H1 (cell line): ENCODE measurements at regions not wholly inside any gene's neighbourhood (a gene's known extent, or its start where the extent isn't known, plus 50 kb on each side); places are given as distances from the start of the nearest gene placed in this dataset.

Experiments used
- CTCF ChIA-PET: fragments of 300-600 bp; sonication (Branson Sonifier 250); formaldehyde crosslinking; loops from one replicate; lab custom pipeline; 2021; ENCODE audit not compliant: partially characterized antibody; lab: Charles Lee
- POLR2A ChIA-PET: fragments of 300-600 bp; sonication (Branson Sonifier 250); formaldehyde crosslinking; loops from one replicate; lab custom pipeline; 2021; ENCODE audit warnings: inconsistent platforms; ENCODE audit not compliant: partially characterized antibody; lab: Charles Lee
- DNase-seq, 2 experiments: peaks; one replicate each; pipeline versions ENCODE4 v3.0.0 to v3.0.0-alpha.2; 2010 to 2022; ENCODE audit warnings: low spot score in 2 of 2, low read depth in 1 of 2, mixed read lengths in 1 of 2
- FAIRE-seq: peaks from 2 replicates; lab custom pipeline; 2011; peaks lifted over from hg19 to GRCh38; lab: Jason Lieb, UNC
- H2AFZ ChIP-seq: 2 replicates; pipeline ENCODE4 v1.8.1; 2012; ENCODE audit warnings: low read length, inconsistent platforms
- H2AK5ac ChIP-seq: 2 replicates; pipeline ENCODE4 v1.6.1; 2013; ENCODE audit warnings: low read depth, low read length
- H2BK120ac ChIP-seq: replicated peaks from 2 replicates; pipeline ENCODE3; 2013; ENCODE audit warnings: low read depth, low read length, inconsistent platforms
- H2BK12ac ChIP-seq: 2 replicates; pipeline ENCODE4 v1.6.1; 2013; ENCODE audit warnings: low read depth, low read length
- H2BK15ac ChIP-seq: 2 replicates; pipeline ENCODE4 v1.6.1; 2013; ENCODE audit warnings: low read length
- H2BK20ac ChIP-seq: 2 replicates; pipeline ENCODE4 v1.6.1; 2013; ENCODE audit warnings: low read length
- H2BK5ac ChIP-seq: 2 replicates; pipeline ENCODE4 v1.6.1; 2013; ENCODE audit warnings: low read depth, low read length
- H3K14ac ChIP-seq: 2 replicates; pipeline ENCODE4 v1.6.1; 2013; ENCODE audit warnings: inconsistent platforms; ENCODE audit not compliant: insufficient read length
- H3K18ac ChIP-seq: 2 replicates; pipeline ENCODE4 v1.6.1; 2013; ENCODE audit warnings: low read length; ENCODE audit errors: extremely low read depth
- H3K23ac ChIP-seq: 2 replicates; pipeline ENCODE4 v1.6.1; 2013; ENCODE audit warnings: inconsistent platforms; ENCODE audit not compliant: insufficient read length
- H3K23me2 ChIP-seq: 2 replicates; pipeline ENCODE4 v1.6.1; 2013; ENCODE audit warnings: low read depth, low read length
- H3K27ac ChIP-seq: 2 replicates; pipeline ENCODE4 v1.6.1; 2011; ENCODE audit warnings: low read depth, low read length, inconsistent platforms
- H3K27me3 ChIP-seq, 4 experiments: replicated peaks in 1 of 4; 1 replicate in 1 of 4; 2 replicates in 3 of 4; pipeline versions ENCODE4 v1.6.1 to v1.8.1; 2011 to 2013; ENCODE audit warnings: low read length in 3 of 4, mild to moderate bottlenecking in 3 of 4, inconsistent platforms in 2 of 4, mixed read lengths in 2 of 4, moderate library complexity in 1 of 4; ENCODE audit not compliant: control insufficient read depth in 3 of 4, insufficient read depth in 3 of 4; ENCODE audit errors: extremely low read depth in 1 of 4
- H3K36me3 ChIP-seq, 4 experiments: 2 replicates each; pipeline versions ENCODE4 v1.6.1 to v1.8.1; 2011 to 2013; ENCODE audit warnings: mild to moderate bottlenecking in 4 of 4, low read length in 3 of 4, moderate library complexity in 2 of 4, control low read depth in 1 of 4, inconsistent platforms in 1 of 4; ENCODE audit not compliant: insufficient read depth in 4 of 4, control insufficient read depth in 2 of 4
- H3K4ac ChIP-seq: replicated peaks from 2 replicates; pipeline ENCODE3; 2013; ENCODE audit warnings: low read length, low read depth, mixed read lengths, inconsistent platforms; ENCODE audit not compliant: insufficient read length
- H3K4me1 ChIP-seq, 4 experiments: replicated peaks in 1 of 4; 1 replicate in 1 of 4; 2 replicates in 3 of 4; pipeline versions ENCODE4 v1.6.1 to v1.8.1; 2011 to 2013; ENCODE audit warnings: low read length in 3 of 4, inconsistent platforms in 2 of 4, mixed read lengths in 1 of 4; ENCODE audit not compliant: insufficient read depth in 4 of 4, control insufficient read depth in 3 of 4
- H3K4me2 ChIP-seq, 2 experiments: 2 replicates each; pipeline versions ENCODE4 v1.6.1 to v1.8.1; 2011 to 2013; ENCODE audit warnings: low read depth in 2 of 2, low read length in 2 of 2, control low read depth in 1 of 2, inconsistent platforms in 1 of 2, mild to moderate bottlenecking in 1 of 2; ENCODE audit not compliant: insufficient read depth in 1 of 2
- H3K4me3 ChIP-seq, 4 experiments: fragments of 200-600, 300-600 bp in 1 of 4; sonication (generic), shearing (Covaris generic), sonication (Bioruptor Twin) in 1 of 4; 2 replicates each; pipeline versions ENCODE4 v1.5.1 to v1.8.1; 2011 to 2016; ENCODE audit warnings: low read length in 4 of 4, low read depth in 3 of 4, control low read depth in 2 of 4, inconsistent platforms in 2 of 4, mild to moderate bottlenecking in 2 of 4, mixed read lengths in 1 of 4, moderate library complexity in 1 of 4; ENCODE audit not compliant: insufficient read depth in 2 of 4; ENCODE audit errors: extremely low read depth in 1 of 4
- H3K56ac ChIP-seq: replicated peaks from 2 replicates; pipeline ENCODE3; 2013; ENCODE audit warnings: low read depth, mild to moderate bottlenecking, mixed read lengths, low read length, inconsistent platforms; ENCODE audit not compliant: insufficient read length
- H3K79me1 ChIP-seq: 2 replicates; pipeline ENCODE4 v1.6.1; 2013; ENCODE audit warnings: low read depth, low read length, control low read depth
- H3K79me2 ChIP-seq, 2 experiments: 2 replicates each; pipeline versions ENCODE4 v1.6.1 to v1.8.1; 2012 to 2013; ENCODE audit warnings: low read length in 2 of 2, mild to moderate bottlenecking in 2 of 2, inconsistent platforms in 1 of 2; ENCODE audit not compliant: insufficient read depth in 2 of 2, control insufficient read depth in 1 of 2
- H3K9ac ChIP-seq, 4 experiments: replicated peaks in 1 of 4; 1 replicate in 1 of 4; 2 replicates in 3 of 4; pipeline versions ENCODE4 v1.6.1 to v1.8.1; 2011 to 2013; ENCODE audit warnings: low read depth in 3 of 4, low read length in 3 of 4, control low read depth in 2 of 4, mild to moderate bottlenecking in 2 of 4, moderate library complexity in 2 of 4, inconsistent platforms in 1 of 4; ENCODE audit errors: extremely low read depth in 1 of 4
- H3K9me3 ChIP-seq, 2 experiments: 2 replicates each; pipeline versions ENCODE4 v1.6.1 to v1.8.1; 2012 to 2013; ENCODE audit warnings: mild to moderate bottlenecking in 2 of 2, moderate library complexity in 2 of 2, control low read depth in 1 of 2, inconsistent platforms in 1 of 2, low read depth in 1 of 2, low read length in 1 of 2, mixed read lengths in 1 of 2; ENCODE audit not compliant: insufficient read depth in 2 of 2
- H4K20me1 ChIP-seq, 2 experiments: replicated peaks in 1 of 2; 2 replicates each; pipeline versions ENCODE3 to v1.8.1; 2011 to 2013; ENCODE audit warnings: inconsistent platforms in 2 of 2, low read length in 2 of 2, mild to moderate bottlenecking in 1 of 2; ENCODE audit not compliant: insufficient read depth in 2 of 2, control insufficient read depth in 1 of 2
- H4K5ac ChIP-seq: 2 replicates; pipeline ENCODE4 v1.6.1; 2013; ENCODE audit warnings: low read length, low read depth, mixed read lengths, inconsistent platforms; ENCODE audit not compliant: insufficient read length
- H4K8ac ChIP-seq: 2 replicates; pipeline ENCODE4 v1.8.0; 2013; ENCODE audit warnings: mild to moderate bottlenecking, moderate library complexity, low read length, inconsistent platforms; ENCODE audit not compliant: insufficient read depth; ENCODE audit errors: extremely low read depth
- H4K91ac ChIP-seq: replicated peaks from 2 replicates; pipeline ENCODE3; 2013; ENCODE audit warnings: low read length, mixed read lengths, inconsistent platforms; ENCODE audit not compliant: insufficient read length
- BCL11A ChIP-seq, 2 experiments: IDR thresholded peaks; one replicate each; pipeline ENCODE4 v1.6.1; 2011; ENCODE audit warnings: low read depth in 2 of 2, low read length in 2 of 2, mild to moderate bottlenecking in 2 of 2
- PHF8 ChIP-seq: fragments of 200-600 bp; sonication (generic); conservative IDR thresholded peaks from 2 replicates; pipeline ENCODE4 v1.7.1; 2012; ENCODE audit warnings: low read depth, mild to moderate bottlenecking, inconsistent platforms, low read length, moderate library complexity
- SIRT6 ChIP-seq: IDR thresholded peaks from one replicate; pipeline ENCODE4 v1.7.1; 2012; ENCODE audit warnings: low read length, inconsistent platforms
- WGBS, 2 experiments: shearing (Covaris generic) in 1 of 2; methylation state at CpG; one replicate each; pipeline versions ENCODE4 v1.1.6 to v1.1.7; 2013 to 2015; ENCODE audit warnings: low lambda C conversion rate in 2 of 2, mixed read lengths in 2 of 2, inconsistent platforms in 1 of 2, low coverage in 1 of 2, missing lambda C conversion rate in 1 of 2; ENCODE audit not compliant: insufficient replicate concordance in 2 of 2, insufficient coverage in 1 of 2, insufficient read length in 1 of 2; ENCODE audit errors: extremely low coverage in 1 of 2, missing lambda C conversion rate in 1 of 2; 5-methylcytosine and 5-hydroxymethylcytosine counted together

DNA sequence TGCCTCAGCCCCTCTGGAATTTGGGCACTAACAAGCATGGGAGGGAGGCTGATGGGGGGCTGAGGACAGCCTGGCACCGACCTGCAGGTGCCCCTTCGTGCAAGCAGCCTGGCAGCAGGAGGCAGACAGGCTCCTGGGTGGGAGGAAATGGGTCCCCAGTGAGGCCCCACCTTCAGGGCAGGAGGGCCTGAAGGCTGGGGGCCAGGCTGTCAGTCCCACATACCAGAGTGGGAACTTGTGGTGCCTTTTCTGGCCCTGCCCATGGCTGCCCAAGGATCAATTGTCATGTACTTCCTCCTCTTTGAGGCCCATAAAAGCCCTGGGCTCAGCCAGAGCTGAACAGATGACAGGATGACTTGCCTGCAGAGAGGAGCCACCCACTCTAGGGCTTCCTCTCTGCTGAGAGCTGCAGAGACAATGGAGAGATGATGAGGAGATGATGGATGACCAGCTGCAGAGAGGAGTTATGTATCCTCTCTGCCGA lies 141.0 kb downstream of the PDHA2 start:
- H3K36me3 ChIP-seq = no peaks in the 10 kb centered on the region
- no peak overlapping the region for H3K9ac ChIP-seq
- TF ChIP-seq SIRT6 (no peak), PHF8 (no peak), BCL11A (IDR thresholded peaks at IDR 0.05; ENCODE audit: low read depth in 2 of 2, low read length in 2 of 2) (no peak)
- no peak overlapping the region; the same call in 1 of the 2 replicates for H4K8ac ChIP-seq
- no peak overlapping the region for H2BK20ac ChIP-seq
- no peak overlapping the region for H3K56ac ChIP-seq
- no peaks in the 10 kb centered on the region for H4K20me1 ChIP-seq
- DNase-seq = no peak
- no peak overlapping the region for H4K91ac ChIP-seq
- peaks cover 3 to 12% of the 10 kb centered on the region in 2 experiments; a peak in 1 of 4 replicates for H3K9me3 ChIP-seq
- no peaks in the 10 kb centered on the region for H3K79me2 ChIP-seq
- H2BK120ac ChIP-seq = no peak overlapping the region
- H3K4me3 ChIP-seq = no peak overlapping the region
- H3K4me1 ChIP-seq = no peaks in the 10 kb centered on the region
- no peaks in the 10 kb centered on the region for H3K23me2 ChIP-seq
- H4K5ac ChIP-seq = no peak overlapping the region
- ChIA-PET CTCF (interaction anchor here (0.7 kb wide), 1 partner anchor 471 kb away, joined by 3 read pairs; no protein-coding TSS in a partner anchor), POLR2A (no interaction called here)
- H3K23ac ChIP-seq = no peak overlapping the region
- H3K4ac ChIP-seq = no peak overlapping the region
- H2AFZ ChIP-seq = no peak overlapping the region
- no peak overlapping the region for H3K18ac ChIP-seq
- H3K27ac ChIP-seq = no peak overlapping the region
- H3K14ac ChIP-seq = no peak overlapping the region
- H2AK5ac ChIP-seq = no peak overlapping the region
- no peak overlapping the region for H3K4me2 ChIP-seq
- H2BK15ac ChIP-seq = no peak overlapping the region
- no peaks in the 10 kb centered on the region for H3K27me3 ChIP-seq
- no peak overlapping the region for H2BK5ac ChIP-seq
- H3K79me1 ChIP-seq = no peaks in the 10 kb centered on the region
- WGBS, 2 experiments = 100% methylated on average over 3 of the region's 3 CpGs; no CpG with 5 or more reads in 1 of the 2 experiments
- no peak for FAIRE-seq
- H2BK12ac ChIP-seq = no peak overlapping the region
